RWPE1 (cell line): ENCODE measurements at regions not wholly inside any gene's neighbourhood (a gene's known extent, or its start where the extent isn't known, plus 50 kb on each side); places are given as distances from the start of the nearest gene placed in this dataset.

Experiments
- CTCF ChIA-PET: fragments of 350-600 bp; sonication (Branson Sonifier 250); formaldehyde crosslinking; extraction: SDS; loops from one replicate; lab custom pipeline; 2021; lab: Yijun Ruan, JAX
- POLR2A ChIA-PET: fragments of 400-600 bp; formaldehyde crosslinking; extraction: SDS; loops from one replicate; lab custom pipeline; 2020; ENCODE audit warnings: antibody characterized with exemption; ENCODE audit not compliant: low non-redundant PET; lab: Yijun Ruan, JAX
- DNase-seq: peaks from one replicate; pipeline ENCODE4 v3.0.0; 2012; ENCODE audit warnings: low spot score
- H3K27ac ChIP-seq: fragments of 450-650 bp; 2 replicates; pipeline ENCODE4 v1.5.1; 2017
- TF ChIP-seq, protein P1 (sequence below): fragments of 450-650 bp; conservative IDR thresholded peaks from 2 replicates; pipeline ENCODE4 v1.5.1; 2017; ENCODE audit warnings: low read depth, mild to moderate bottlenecking

DNA sequence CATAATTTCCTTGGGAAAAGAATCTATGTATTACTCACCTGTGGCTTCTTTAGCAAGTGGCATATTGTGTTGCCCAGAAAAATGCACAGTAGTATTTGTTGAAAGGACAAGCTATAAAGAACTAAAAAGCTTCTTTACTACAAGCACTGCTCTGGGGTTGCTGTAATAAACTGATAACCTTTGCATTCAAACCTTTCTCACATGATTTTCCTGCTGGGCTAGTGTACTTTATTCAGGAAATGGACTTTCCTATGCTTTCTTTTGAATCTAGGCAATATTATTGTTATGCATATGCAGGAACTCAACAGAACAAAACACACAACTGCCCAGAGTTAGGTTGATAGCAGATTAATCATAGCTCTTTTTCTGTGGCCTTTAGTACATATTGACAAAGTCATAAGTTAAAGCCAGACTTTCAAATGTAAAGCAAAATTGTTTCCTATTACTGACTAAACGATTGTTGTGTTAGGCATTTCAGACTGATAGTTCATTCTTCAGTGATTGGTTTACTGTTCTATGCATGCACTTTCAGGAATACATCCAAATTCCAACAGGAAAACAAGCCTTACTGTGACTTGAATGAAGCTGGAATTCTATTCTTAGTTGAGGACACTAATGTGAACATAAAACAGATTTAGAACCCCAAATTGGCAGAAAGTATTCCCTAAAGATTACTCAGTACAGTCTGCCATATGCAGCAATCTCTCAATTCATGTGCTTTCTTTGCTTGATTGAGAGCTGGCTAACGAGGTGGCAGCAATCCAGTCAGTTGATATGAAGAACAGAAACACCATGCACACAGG is 564.3 kb upstream of the NEGR1 start:
- H3K27ac ChIP-seq, result no peak overlapping the region
- no peak for DNase-seq
- ChIA-PET POLR2A (no interaction called here), CTCF (no interaction called here)
- TF ChIP-seq, protein P1, sequence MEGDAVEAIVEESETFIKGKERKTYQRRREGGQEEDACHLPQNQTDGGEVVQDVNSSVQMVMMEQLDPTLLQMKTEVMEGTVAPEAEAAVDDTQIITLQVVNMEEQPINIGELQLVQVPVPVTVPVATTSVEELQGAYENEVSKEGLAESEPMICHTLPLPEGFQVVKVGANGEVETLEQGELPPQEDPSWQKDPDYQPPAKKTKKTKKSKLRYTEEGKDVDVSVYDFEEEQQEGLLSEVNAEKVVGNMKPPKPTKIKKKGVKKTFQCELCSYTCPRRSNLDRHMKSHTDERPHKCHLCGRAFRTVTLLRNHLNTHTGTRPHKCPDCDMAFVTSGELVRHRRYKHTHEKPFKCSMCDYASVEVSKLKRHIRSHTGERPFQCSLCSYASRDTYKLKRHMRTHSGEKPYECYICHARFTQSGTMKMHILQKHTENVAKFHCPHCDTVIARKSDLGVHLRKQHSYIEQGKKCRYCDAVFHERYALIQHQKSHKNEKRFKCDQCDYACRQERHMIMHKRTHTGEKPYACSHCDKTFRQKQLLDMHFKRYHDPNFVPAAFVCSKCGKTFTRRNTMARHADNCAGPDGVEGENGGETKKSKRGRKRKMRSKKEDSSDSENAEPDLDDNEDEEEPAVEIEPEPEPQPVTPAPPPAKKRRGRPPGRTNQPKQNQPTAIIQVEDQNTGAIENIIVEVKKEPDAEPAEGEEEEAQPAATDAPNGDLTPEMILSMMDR, result no peak

DNA sequence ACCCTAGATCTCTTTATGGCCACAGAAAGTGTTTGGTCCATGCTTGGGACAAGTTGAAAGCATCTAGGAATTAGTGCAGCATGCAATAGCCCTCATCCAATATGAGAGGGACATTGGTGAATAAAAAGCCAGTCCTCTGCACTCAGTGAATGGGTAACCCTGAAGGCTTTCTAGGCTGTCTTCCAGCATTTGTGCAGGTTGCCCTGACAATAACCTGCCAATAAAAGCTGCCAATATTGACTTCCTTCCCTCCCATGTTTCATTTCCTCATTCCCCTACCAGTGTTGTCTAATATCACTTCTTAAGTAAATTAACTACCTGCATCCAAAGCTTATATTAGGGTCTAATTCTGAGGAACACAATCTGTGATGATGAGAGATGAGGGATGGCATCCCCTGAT is 563.6 kb upstream of the NEGR1 start:
- POLR2A ChIA-PET, result no interaction called here
- H3K27ac ChIP-seq, result no peak overlapping the region
- TF ChIP-seq, protein P1, result no peak
- DNase-seq, result no peak
- CTCF ChIA-PET, result no interaction called here

DNA sequence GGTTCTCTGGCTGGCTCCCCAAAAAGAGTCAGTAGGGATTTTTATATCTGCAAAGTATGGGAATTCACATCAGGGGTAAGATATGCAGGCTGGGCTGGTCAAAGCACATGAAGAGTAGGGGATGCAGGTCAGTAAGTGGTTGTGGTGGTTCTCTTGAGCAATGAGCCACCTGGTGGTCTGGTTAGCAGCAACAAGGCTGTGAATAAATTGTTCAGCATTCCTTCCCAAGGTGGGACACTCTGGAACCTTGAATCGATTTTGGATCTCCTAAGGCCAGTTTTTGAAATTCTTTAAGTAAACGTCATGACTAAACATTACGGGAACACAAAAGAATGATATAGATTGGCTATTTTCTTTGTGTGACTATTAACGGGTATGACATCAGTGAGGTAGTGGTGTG is 563.0 kb upstream of the NEGR1 start:
- POLR2A ChIA-PET, result no interaction called here
- no peak overlapping the region for H3K27ac ChIP-seq
- TF ChIP-seq, protein P1, result no peak
- no peak for DNase-seq
- CTCF ChIA-PET, result no interaction called here

DNA sequence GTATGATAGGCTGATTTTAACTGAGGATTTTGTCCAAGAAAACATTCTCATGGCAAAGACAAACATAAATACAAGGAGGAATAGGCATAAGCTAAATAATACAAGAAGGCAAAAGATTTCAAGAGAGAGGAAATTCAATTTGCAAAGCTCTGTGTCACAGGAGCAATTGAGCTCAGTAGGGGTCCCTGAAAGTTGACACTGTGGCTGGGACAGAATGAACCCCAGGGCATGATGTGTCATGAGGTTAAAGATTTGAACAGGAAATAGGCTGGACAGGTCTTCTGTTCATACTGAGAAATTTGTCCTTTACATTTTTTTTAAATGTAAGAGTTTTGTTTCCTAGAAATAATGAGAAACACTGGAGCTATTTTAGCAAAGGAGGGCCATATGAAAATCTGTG is 555.4 kb upstream of the NEGR1 start:
- peak; percentile 11 for DNase-seq
- H3K27ac ChIP-seq, result no peak overlapping the region
- CTCF ChIA-PET, result no interaction called here
- POLR2A ChIA-PET, result no interaction called here
- TF ChIP-seq, protein P1, result no peak

DNA sequence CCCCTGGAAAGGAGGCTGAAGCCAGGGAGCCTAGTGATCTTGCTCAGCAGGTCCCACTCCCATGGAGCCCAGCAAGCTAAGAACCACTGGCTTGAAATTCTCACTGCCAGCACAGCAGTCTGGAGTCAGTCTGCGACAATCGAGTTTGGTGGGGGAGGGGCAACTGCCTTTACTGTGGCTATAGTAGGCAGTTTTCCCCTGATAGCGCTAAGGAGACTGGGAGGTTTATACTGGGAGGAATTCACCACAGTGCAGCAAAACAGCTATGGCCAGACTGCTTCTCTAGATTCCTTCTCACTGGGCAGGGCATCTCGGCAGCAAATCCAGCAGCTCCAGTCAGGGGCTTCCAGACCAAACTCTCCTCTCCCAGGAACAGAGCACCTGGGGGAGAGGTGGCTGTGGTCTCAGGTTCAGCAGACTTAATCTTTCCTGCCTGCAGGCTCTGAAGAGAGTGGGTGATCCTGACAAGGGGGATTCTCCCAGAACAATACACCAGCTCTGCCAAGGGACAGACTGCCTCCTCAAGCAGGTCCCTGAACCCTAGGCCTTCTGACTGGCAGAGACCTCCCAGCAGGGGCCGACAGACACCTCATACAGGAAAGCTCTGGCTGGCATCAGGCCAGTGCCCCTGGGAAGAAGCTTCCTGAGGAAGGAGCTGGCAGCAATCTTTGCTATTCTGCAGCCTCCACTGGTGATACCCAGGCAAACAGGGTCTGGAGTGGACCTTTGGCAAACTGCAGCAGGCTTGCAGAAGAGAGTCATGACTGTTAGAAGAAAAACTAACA is 548.5 kb upstream of the NEGR1 start:
- no peak for DNase-seq
- no peak overlapping the region for H3K27ac ChIP-seq
- ChIA-PET POLR2A (no interaction called here), CTCF (no interaction called here)
- TF ChIP-seq, protein P1, result no peak

DNA sequence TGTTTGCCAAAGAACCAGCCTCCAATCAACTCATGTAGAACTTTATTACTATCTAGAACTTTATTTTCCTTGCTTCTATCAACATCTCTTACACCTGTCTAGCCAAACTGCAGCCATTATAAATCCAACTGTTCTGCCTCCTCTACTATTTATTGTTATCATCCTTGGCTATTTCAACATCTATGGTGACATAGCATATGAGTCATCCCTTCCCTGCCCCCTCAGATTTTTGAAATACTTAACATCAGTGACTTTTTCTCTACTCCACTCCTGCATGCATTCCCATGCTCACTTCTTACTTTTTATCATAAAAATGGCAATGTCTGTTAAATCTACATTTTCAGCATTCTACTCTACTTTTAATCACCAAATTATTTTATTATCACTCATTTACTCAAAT is 544.9 kb upstream of the NEGR1 start:
- H3K27ac ChIP-seq, result no peak overlapping the region
- ChIA-PET CTCF (no interaction called here), POLR2A (no interaction called here)
- TF ChIP-seq, protein P1, result no peak
- DNase-seq, result peak; percentile 42
